GM11168 (cell line): ENCODE measurements at regions not wholly inside any gene's neighbourhood (a gene's known extent, or its start where the extent isn't known, plus 50 kb on each side); places are given as distances from the start of the nearest gene placed in this dataset.

Experiments
- in situ Hi-C: fragments of 300-500 bp; cut with MboI; formaldehyde crosslinking; loops from one replicate; pipeline ENCODE4 v1.12.0; 2022; ENCODE audit warnings: low sequenced_read_pairs; ENCODE audit not compliant: unreplicated experiment

GRCh38 chr7:52289247-52289646, 746.2 kb upstream of the POM121L12 start:
- in situ Hi-C loops, result no loop called here

GRCh38 chr7:52287698-52288097, 747.7 kb upstream of the POM121L12 start:
- in situ Hi-C loops, result no loop called here

- in situ Hi-C loops, result no loop called here
Measured at GRCh38 chr7:52285689-52286088, 749.7 kb upstream of the POM121L12 start.

- in situ Hi-C loops, result no loop called here
Measured at GRCh38 chr7:52283335-52283734, 752.1 kb upstream of the POM121L12 start.

GRCh38 chr7:52273685-52274610, 761.5 kb upstream of the POM121L12 start:
- in situ Hi-C loops, result no loop called here

GRCh38 chr7:52271703-52272102, 763.7 kb upstream of the POM121L12 start:
- in situ Hi-C loops, result no loop called here

- in situ Hi-C loops, result no loop called here
Measured at GRCh38 chr7:52270301-52270700, 765.1 kb upstream of the POM121L12 start.

GRCh38 chr7:52269669-52270068, 765.8 kb upstream of the POM121L12 start:
- in situ Hi-C loops, result no loop called here

- in situ Hi-C loops, result no loop called here
Measured at GRCh38 chr7:52261057-52261456, 774.4 kb upstream of the POM121L12 start.

- in situ Hi-C loops, result no loop called here
Measured at GRCh38 chr7:52260046-52260665, 775.3 kb upstream of the POM121L12 start.

GRCh38 chr7:52257890-52258289, 777.5 kb upstream of the POM121L12 start:
- in situ Hi-C loops, result no loop called here

- in situ Hi-C loops, result no loop called here
Measured at GRCh38 chr7:52254396-52255010, 780.9 kb upstream of the POM121L12 start.

- in situ Hi-C loops, result no loop called here
Measured at GRCh38 chr7:52253953-52254352, 781.5 kb upstream of the POM121L12 start.

- in situ Hi-C loops, result no loop called here
Measured at GRCh38 chr7:52249741-52250140, 785.7 kb upstream of the POM121L12 start.

GRCh38 chr7:52247518-52247917, 787.9 kb upstream of the POM121L12 start:
- in situ Hi-C loops, result no loop called here

GRCh38 chr7:52243685-52244084, 791.7 kb upstream of the POM121L12 start:
- in situ Hi-C loops, result no loop called here

- in situ Hi-C loops, result no loop called here
Measured at GRCh38 chr7:52233248-52233647, 802.2 kb upstream of the POM121L12 start.

- in situ Hi-C loops, result no loop called here
Measured at GRCh38 chr7:52211930-52212329, 823.5 kb upstream of the POM121L12 start.

GRCh38 chr7:52209614-52210013, 825.8 kb upstream of the POM121L12 start:
- in situ Hi-C loops, result no loop called here

- in situ Hi-C loops, result no loop called here
Measured at GRCh38 chr7:52197221-52197620, 838.2 kb upstream of the POM121L12 start.

- in situ Hi-C loops, result no loop called here
Measured at GRCh38 chr7:52195664-52196063, 839.8 kb upstream of the POM121L12 start.
